ENCODE measurements at regions not wholly inside any gene's neighbourhood (a gene's known extent, or its start where the extent isn't known, plus 50 kb on each side); places are given as distances from the start of the nearest gene placed in this dataset.

DNA sequence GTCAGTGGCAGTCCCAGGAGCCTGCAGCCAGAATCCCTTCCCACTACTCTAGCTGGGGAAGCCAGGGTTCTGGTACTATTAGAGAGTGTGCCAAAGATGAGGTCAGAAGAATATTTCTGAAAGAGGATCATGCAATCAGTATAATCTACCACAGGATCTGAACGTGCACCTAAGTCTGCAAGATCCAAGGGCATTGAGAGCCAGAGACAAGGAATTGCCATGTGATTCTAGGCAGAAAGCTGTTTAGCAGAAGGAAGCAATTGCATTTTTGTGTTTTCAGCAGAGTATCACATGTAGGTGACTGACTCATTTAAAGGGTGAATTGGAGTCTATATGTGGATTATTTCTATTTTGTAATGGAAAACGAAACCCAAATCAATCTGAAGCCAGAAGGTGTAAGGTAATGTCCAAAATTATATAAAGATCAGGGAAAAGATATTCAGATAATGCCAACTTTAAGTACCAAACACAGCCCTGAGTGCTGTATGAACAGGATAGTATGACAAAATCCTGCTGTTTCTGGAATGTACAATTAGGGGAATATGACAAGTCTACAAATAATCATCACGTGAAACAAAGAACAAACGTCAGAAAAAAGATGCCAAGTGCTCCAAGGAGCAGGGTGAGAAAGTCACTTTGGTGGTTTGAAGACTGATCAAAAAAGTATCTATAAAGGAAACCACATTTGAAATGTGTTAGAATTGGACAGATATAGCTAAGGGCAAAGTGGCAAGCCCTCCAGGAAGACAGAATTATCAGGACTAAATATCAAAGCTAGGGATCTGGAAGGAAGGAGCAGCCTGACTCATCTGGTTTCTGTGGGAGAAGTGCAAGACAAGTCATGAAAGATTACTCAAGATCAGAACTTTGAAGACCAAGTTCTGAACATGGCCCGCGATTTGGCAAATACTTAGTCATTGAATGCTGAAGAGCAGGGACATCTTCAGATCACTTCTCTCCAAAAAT is 1036.6 kb downstream of the NTRK3 start:
- TF ChIP-seq GATA1 (IDR thresholded peaks at IDR 0.05; ENCODE audit: low read depth, low read length) (no peak), POLR2A (IDR thresholded peaks at IDR 0.05; ENCODE audit: low read length) (no peak)
